NCI-H82 treated with DMSO at 0.1 percent for 48 hours (cell line): ENCODE measurements at regions not wholly inside any gene's neighbourhood (a gene's known extent, or its start where the extent isn't known, plus 50 kb on each side); places are given as distances from the start of the nearest gene placed in this dataset.

Experiments used
- DNase-seq: peaks from one replicate; lab custom pipeline; 2025; ENCODE audit not compliant: unreplicated experiment; lab: John Stamatoyannopoulos, UW

GRCh38 chr15:62953021-62953420 lies 89.5 kb upstream of the TPM1 start:
- DNase-seq, result no peak

DNA sequence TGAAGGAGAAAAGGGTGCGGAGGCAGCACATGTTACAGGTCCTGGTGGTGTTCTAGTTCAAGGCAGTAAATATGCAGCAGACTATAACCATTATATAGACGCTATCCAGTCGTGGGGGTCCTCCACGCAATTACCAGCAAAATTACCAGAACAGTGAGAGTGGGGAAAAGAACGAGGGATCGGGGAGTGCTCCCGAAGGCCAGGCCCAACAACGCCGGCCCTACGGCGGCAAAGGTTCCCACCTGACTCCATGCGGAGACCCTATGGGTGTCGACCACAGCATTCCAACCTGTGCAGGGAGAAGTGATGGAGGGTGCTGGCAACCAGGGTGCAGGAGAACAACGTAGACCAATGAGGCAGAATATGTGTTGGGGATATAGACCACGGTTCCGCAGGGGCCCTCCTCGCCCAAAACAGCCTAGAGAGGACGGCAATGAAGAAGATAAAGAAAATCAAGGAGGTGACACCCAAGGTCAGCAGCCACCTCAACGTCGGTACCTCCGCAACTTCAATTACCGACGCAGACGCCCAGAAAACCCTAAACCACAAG lies 89.0 kb upstream of the TPM1 start:
- no peak for DNase-seq

DNA sequence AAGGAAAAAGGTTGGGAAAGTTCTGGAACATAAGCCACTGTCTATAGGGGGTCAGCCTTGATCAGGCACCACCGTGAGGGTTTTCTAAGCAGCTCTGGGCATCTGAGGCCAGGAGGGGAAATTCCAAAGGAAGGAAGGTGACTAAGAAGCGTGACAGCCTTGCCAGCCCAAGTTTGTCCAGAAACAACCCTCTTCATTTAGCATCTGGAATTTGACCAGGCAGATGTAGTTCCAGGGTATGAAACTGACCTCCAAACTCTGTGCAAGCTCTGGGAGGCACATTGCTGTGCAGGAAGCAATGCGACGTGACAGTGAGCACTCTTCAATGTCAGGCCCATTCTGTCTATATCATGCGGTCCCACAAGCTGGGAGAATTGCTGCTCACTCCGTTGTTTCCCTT lies 85.4 kb upstream of the TPM1 start:
- no peak for DNase-seq

DNA sequence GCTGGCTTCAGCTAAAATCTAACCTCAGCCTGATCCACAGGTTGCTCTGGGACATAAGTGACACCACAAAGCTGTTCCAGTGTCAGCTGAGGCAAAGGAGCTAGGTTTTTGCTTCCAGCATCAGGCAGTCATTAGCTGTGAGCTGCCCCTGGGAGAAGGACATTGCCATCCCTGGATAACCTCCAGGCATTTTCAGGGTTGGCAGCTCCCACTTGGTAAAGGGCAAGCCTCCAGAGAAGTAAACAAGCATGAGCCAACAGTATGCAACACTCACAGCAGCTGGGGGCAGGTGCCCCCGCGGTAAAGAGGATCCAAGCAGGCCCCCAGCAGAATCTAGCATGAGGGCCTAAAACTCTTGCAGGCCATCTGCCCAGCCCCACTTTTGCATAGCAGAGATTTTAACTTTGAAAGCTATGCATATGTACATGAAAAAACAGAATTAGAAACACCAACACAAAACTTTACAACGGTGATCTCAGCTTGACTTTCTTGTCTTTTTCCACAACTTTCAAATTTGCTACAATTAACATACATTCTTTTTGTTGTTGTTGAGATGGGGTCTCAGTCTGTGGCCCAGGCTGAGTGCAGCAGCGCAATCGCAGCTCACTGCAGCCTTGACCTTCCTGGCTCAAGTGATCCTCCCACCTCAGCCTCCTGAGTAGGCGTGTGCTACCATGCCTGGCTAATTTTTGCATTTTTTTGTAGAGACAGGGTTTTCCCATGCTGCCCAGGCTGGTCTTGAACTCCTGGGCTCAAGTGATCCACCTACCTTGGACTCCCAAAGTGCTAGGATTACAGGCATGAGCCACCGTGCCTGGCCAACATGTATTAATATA lies 83.8 kb upstream of the TPM1 start:
- DNase-seq, result no peak

GRCh38 chr15:62961134-62961533 lies 81.4 kb upstream of the TPM1 start:
- no peak for DNase-seq

GRCh38 chr15:62962101-62962995 lies 80.2 kb upstream of the TPM1 start:
- no peak for DNase-seq

GRCh38 chr15:62964251-62964650 lies 78.3 kb upstream of the TPM1 start:
- peak; percentile 87 for DNase-seq

GRCh38 chr15:62966294-62967078 lies 76.1 kb upstream of the TPM1 start:
- DNase-seq, result no peak

GRCh38 chr15:62968699-62969098 lies 73.8 kb upstream of the TPM1 start:
- DNase-seq, result no peak

- DNase-seq, result no peak
Observed at GRCh38 chr15:62969442-62970089, 73.0 kb upstream of the TPM1 start.

GRCh38 chr15:62972814-62973213 lies 69.7 kb upstream of the TPM1 start:
- DNase-seq, result no peak

GRCh38 chr15:62975515-62975914 lies 67.0 kb upstream of the TPM1 start:
- no peak for DNase-seq

GRCh38 chr15:62976301-62976881 lies 66.2 kb upstream of the TPM1 start:
- DNase-seq, result no peak

DNA sequence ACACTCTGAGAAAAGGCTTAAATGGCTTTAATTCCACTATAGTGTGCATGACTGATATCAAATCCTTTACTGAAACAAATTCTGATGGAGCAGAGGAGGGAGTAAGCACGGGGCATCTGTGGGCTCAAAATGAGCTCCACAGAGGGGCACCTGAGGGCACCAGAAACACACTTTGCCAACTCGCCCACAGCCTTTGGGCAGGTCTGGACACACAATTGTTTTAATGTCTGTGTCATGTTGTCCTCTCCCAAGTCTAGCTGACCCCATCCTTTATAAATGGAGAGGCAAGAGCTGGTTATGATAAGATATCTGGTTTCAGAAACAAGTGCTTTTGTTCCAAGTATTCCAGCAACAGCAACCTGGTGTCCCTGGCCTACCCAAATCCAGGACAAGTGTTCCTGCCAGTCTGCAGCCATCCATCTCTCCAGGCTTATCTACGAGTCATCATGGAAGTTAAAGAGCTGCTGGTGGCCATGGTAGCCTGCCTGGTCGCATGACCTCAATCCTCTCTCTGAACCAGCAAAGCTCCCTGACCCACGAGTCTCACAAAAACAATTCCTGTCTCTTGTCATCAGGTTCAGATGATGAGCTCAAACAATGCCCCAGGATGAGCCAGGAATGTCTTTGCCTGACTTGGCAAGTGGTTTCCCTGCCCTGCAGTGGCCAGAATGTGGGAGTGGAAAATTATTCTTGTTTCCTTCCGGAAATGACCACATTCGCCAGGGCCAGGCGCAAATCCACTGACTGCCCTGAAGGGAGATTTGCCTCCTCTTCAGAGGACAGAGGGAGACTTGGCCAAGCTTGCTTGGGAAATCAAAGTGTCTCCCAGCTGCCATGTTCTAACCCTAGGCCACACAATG lies 64.4 kb upstream of the TPM1 start:
- DNase-seq, result no peak

- DNase-seq, result no peak
Observed at GRCh38 chr15:62979252-62979651, 63.3 kb upstream of the TPM1 start.

DNA sequence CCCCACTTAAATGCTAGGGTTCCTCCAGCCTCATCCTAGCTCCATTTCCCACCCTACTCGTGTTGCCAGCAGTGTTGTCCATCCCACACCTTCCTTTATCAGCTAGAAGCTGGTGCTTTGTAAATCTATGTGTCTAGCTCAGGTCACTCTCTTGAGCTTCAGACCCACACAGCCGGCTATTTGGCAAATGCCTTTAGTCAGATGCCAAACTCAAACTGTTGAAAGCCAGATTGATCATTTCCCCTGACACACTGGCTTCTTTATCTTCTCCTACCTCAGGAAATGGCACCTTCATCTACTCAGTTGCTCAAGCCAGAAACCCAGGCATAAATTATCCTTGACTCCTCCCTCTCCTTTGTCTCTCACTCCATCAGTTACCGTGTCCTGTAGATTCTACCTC lies 61.5 kb upstream of the TPM1 start:
- no peak for DNase-seq

GRCh38 chr15:62983956-62984355 lies 58.6 kb upstream of the TPM1 start:
- DNase-seq, result no peak

- no peak for DNase-seq
Observed at GRCh38 chr15:62985768-62986167, 56.8 kb upstream of the TPM1 start.

GRCh38 chr15:62986948-62987347 lies 55.6 kb upstream of the TPM1 start:
- DNase-seq, result no peak
